HEK293 (cell line): ENCODE measurements at regions not wholly inside any gene's neighbourhood (a gene's known extent, or its start where the extent isn't known, plus 50 kb on each side); places are given as distances from the start of the nearest gene placed in this dataset.

Experiments
- CTCF ChIA-PET: fragments of 350-600 bp; formaldehyde crosslinking; extraction: SDS; loops from one replicate; lab custom pipeline; 2021; ENCODE audit warnings: antibody characterized with exemption; lab: Yijun Ruan, JAX
- POLR2A ChIA-PET: fragments of 300-600 bp; formaldehyde crosslinking; extraction: SDS; loops from one replicate; lab custom pipeline; 2020; ENCODE audit warnings: antibody characterized with exemption, inconsistent platforms; lab: Yijun Ruan, JAX
- H3K27ac ChIP-seq: fragments of 200-500 bp; sonication (Bioruptor generic); 2 replicates; pipeline ENCODE4 v1.5.1; 2014; ENCODE audit warnings: low read depth, low read length, control low read depth, inconsistent platforms; ENCODE audit errors: extremely low read depth
- H3K36me3 ChIP-seq, 2 experiments: fragments of 200-500 bp in 1 of 2; sonication (Bioruptor generic) in 1 of 2; 1 replicate in 1 of 2; 2 replicates in 1 of 2; pipeline ENCODE4 v1.5.1; 2014 to 2017; ENCODE audit warnings: inconsistent platforms in 2 of 2, low read length in 2 of 2; ENCODE audit not compliant: control insufficient read depth in 2 of 2, insufficient read depth in 1 of 2
- H3K4me1 ChIP-seq: fragments of 200-500 bp; sonication (Bioruptor generic); 2 replicates; pipeline ENCODE4 v1.5.1; 2014; ENCODE audit warnings: mild to moderate bottlenecking, low read length, inconsistent platforms; ENCODE audit not compliant: control insufficient read depth, insufficient read depth
- H3K4me3 ChIP-seq: 2 replicates; pipeline ENCODE4 v1.5.1; 2011; ENCODE audit warnings: low read depth, mild to moderate bottlenecking, control low read depth, low read length, moderate library complexity
- H3K9me3 ChIP-seq: fragments of 200-500 bp; sonication (Bioruptor generic); 2 replicates; pipeline ENCODE4 v1.5.1; 2014; ENCODE audit warnings: low read depth, low read length, inconsistent platforms; ENCODE audit not compliant: control insufficient read depth, insufficient read depth
- AEBP2 ChIP-seq: fragments of 450-650 bp; formaldehyde crosslinking; IDR thresholded peaks from 2 replicates; pipeline ENCODE4 v1.5.1; 2016; ENCODE audit warnings: missing biosample characterization, missing genetic modification characterization, borderline replicate concordance
- BCL11A ChIP-seq: fragments of 450-650 bp; formaldehyde crosslinking; IDR thresholded peaks from 2 replicates; pipeline ENCODE4 v1.5.1; 2016; ENCODE audit warnings: low read depth, missing biosample characterization, missing genetic modification characterization
- GLI4 ChIP-seq: fragments of 450-650 bp; formaldehyde crosslinking; IDR thresholded peaks from 2 replicates; pipeline ENCODE4 v1.5.1; 2016; ENCODE audit warnings: missing biosample characterization, missing genetic modification characterization
- IKZF3 ChIP-seq: fragments of 450-650 bp; IDR thresholded peaks from 2 replicates; pipeline ENCODE4 v1.5.0; 2018; ENCODE audit warnings: missing biosample characterization, mild to moderate bottlenecking, missing genetic modification characterization, moderate library complexity
- KLF16 ChIP-seq: fragments of 450-650 bp; formaldehyde crosslinking; IDR thresholded peaks from 2 replicates; pipeline ENCODE4 v1.5.1; 2017; ENCODE audit warnings: missing biosample characterization, missing genetic modification characterization
- KLF9 ChIP-seq: fragments of 450-650 bp; formaldehyde crosslinking; IDR thresholded peaks from 2 replicates; pipeline ENCODE4 v1.5.1; 2016; ENCODE audit warnings: missing biosample characterization, missing genetic modification characterization, low read depth
- PRDM10 ChIP-seq: fragments of 450-650 bp; formaldehyde crosslinking; IDR thresholded peaks from 2 replicates; pipeline ENCODE4 v1.5.1; 2016; ENCODE audit warnings: missing biosample characterization, missing genetic modification characterization
- PRDM2 ChIP-seq: fragments of 450-650 bp; formaldehyde crosslinking; IDR thresholded peaks from 2 replicates; pipeline ENCODE4 v1.5.1; 2016; ENCODE audit warnings: missing biosample characterization, missing genetic modification characterization, borderline replicate concordance
- REPIN1 ChIP-seq: fragments of 450-650 bp; formaldehyde crosslinking; IDR thresholded peaks from 2 replicates; pipeline ENCODE4 v1.5.1; 2017; ENCODE audit warnings: missing biosample characterization, missing genetic modification characterization, low read depth
- ZIC2 ChIP-seq: fragments of 450-650 bp; formaldehyde crosslinking; IDR thresholded peaks from 2 replicates; pipeline ENCODE4 v1.5.1; 2016; ENCODE audit warnings: missing biosample characterization, missing genetic modification characterization
- ZNF146 ChIP-seq: fragments of 450-650 bp; formaldehyde crosslinking; IDR thresholded peaks from 2 replicates; pipeline ENCODE4 v1.5.1; 2016; ENCODE audit warnings: missing biosample characterization, missing genetic modification characterization
- ZNF174 ChIP-seq: fragments of 450-650 bp; formaldehyde crosslinking; IDR thresholded peaks from 2 replicates; pipeline ENCODE4 v1.5.0; 2017; ENCODE audit warnings: missing biosample characterization, mild to moderate bottlenecking, missing genetic modification characterization
- ZNF18 ChIP-seq: fragments of 450-650 bp; formaldehyde crosslinking; IDR thresholded peaks from 2 replicates; pipeline ENCODE4 v1.5.1; 2016; ENCODE audit warnings: missing biosample characterization, missing genetic modification characterization
- ZNF184 ChIP-seq: fragments of 450-650 bp; IDR thresholded peaks from 2 replicates; pipeline ENCODE4 v1.5.1; 2018; ENCODE audit warnings: missing biosample characterization, mild to moderate bottlenecking, missing genetic modification characterization
- ZNF302 ChIP-seq: fragments of 450-650 bp; formaldehyde crosslinking; IDR thresholded peaks from 2 replicates; pipeline ENCODE4 v1.5.1; 2016; ENCODE audit warnings: missing biosample characterization, missing genetic modification characterization, low read depth
- ZNF416 ChIP-seq: fragments of 450-650 bp; formaldehyde crosslinking; IDR thresholded peaks from 2 replicates; pipeline ENCODE4 v1.5.1; 2016; ENCODE audit warnings: missing biosample characterization, missing genetic modification characterization
- ZNF585B ChIP-seq: fragments of 450-650 bp; formaldehyde crosslinking; IDR thresholded peaks from 2 replicates; pipeline ENCODE4 v1.5.1; 2016; ENCODE audit warnings: missing biosample characterization, missing genetic modification characterization
- ZNF654 ChIP-seq: fragments of 450-650 bp; formaldehyde crosslinking; IDR thresholded peaks from 2 replicates; pipeline ENCODE4 v1.5.1; 2016; ENCODE audit warnings: low read depth, missing biosample characterization, missing genetic modification characterization
- ZNF660 ChIP-seq: fragments of 450-650 bp; IDR thresholded peaks from 2 replicates; pipeline ENCODE4 v1.5.1; 2018; ENCODE audit warnings: missing biosample characterization, mild to moderate bottlenecking, missing genetic modification characterization
- ZNF701 ChIP-seq: fragments of 450-650 bp; formaldehyde crosslinking; IDR thresholded peaks from 2 replicates; pipeline ENCODE4 v1.5.1; 2016; ENCODE audit warnings: missing biosample characterization, missing genetic modification characterization
- ZNF785 ChIP-seq: fragments of 450-650 bp; formaldehyde crosslinking; IDR thresholded peaks from 2 replicates; pipeline ENCODE4 v1.5.1; 2016; ENCODE audit warnings: missing biosample characterization, missing genetic modification characterization

- no peaks in the 10 kb centered on the region for H3K4me1 ChIP-seq
- POLR2A ChIA-PET, result no interaction called here
- H3K36me3 ChIP-seq, result no peaks in the 10 kb centered on the region
- TF ChIP-seq ZNF146 (tag by site-specific recombination) (no peak), IKZF3 (tag by site-specific recombination) (no peak), AEBP2 (no peak), ZIC2 (no peak), ZNF184 (tag by site-specific recombination) (no peak), ZNF654 (tag by site-specific recombination) (no peak)
- no peak overlapping the region for H3K4me3 ChIP-seq
- no peak overlapping the region for H3K27ac ChIP-seq
- H3K9me3 ChIP-seq, result no peaks in the 10 kb centered on the region
- CTCF ChIA-PET, result no interaction called here
These were observed 213.2 kb upstream of the RPS23 start for GRCh38 chr5:82491397-82491796.

GRCh38 chr5:82489683-82490082 is 211.5 kb upstream of the RPS23 start:
- no peaks in the 10 kb centered on the region for H3K36me3 ChIP-seq
- ChIA-PET POLR2A (no interaction called here), CTCF (no interaction called here)
- H3K9me3 ChIP-seq, result no peaks in the 10 kb centered on the region
- no peak overlapping the region for H3K4me3 ChIP-seq
- H3K27ac ChIP-seq, result no peak overlapping the region
- no peaks in the 10 kb centered on the region for H3K4me1 ChIP-seq
- TF ChIP-seq ZNF416 (tag by site-specific recombination) (no peak), ZNF174 (tag by site-specific recombination) (no peak), BCL11A (tag by site-specific recombination) (no peak), ZNF785 (tag by site-specific recombination) (no peak), ZNF585B (no peak), ZNF701 (no peak)
- TF ChIP-seq, all 188 proteins: peak for 0

GRCh38 chr5:82487131-82487530 is 209.0 kb upstream of the RPS23 start:
- POLR2A ChIA-PET, result no interaction called here
- H3K36me3 ChIP-seq, result no peaks in the 10 kb centered on the region
- CTCF ChIA-PET, result no interaction called here
- H3K27ac ChIP-seq, result no peak overlapping the region
- no peaks in the 10 kb centered on the region for H3K9me3 ChIP-seq
- H3K4me1 ChIP-seq, result no peaks in the 10 kb centered on the region
- H3K4me3 ChIP-seq, result no peak overlapping the region
- TF ChIP-seq ZNF660, result no peak
- TF ChIP-seq ZNF18 (tag by site-specific recombination), result no peak
- TF ChIP-seq KLF9 (tag by site-specific recombination), result no peak
- no peak for TF ChIP-seq GLI4 (tag by site-specific recombination)
- TF ChIP-seq ZNF302 (tag by site-specific recombination), result no peak
- TF ChIP-seq KLF16, result no peak
- no peak for TF ChIP-seq REPIN1
- no peak for TF ChIP-seq PRDM2 (tag by site-specific recombination)
- no peak for TF ChIP-seq PRDM10 (tag by site-specific recombination)
